ENCODE measurements at regions not wholly inside any gene's neighbourhood (a gene's known extent, or its start where the extent isn't known, plus 50 kb on each side); places are given as distances from the start of the nearest gene placed in this dataset.

DNA sequence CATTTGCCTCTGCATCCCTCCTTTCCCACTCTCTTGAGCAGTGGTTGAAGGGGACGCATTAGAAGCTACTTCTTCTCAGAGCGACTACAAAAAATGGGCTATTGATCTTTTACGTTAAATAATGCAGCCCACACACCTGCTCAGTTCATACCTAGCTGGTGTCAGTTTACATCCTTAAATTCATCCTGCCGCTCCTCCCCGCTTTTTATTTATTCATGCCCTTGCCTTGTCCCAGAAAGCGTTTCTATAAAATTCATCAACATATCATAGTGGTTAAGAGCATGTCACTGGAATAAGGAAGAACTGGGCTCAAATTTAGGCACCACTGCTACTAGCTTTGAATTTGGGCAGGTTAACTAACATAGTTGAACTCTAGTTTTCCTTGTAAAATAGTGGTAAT, 66.0 kb upstream of the TINAGL1 start:
- TF ChIP-seq, protein P1, sequence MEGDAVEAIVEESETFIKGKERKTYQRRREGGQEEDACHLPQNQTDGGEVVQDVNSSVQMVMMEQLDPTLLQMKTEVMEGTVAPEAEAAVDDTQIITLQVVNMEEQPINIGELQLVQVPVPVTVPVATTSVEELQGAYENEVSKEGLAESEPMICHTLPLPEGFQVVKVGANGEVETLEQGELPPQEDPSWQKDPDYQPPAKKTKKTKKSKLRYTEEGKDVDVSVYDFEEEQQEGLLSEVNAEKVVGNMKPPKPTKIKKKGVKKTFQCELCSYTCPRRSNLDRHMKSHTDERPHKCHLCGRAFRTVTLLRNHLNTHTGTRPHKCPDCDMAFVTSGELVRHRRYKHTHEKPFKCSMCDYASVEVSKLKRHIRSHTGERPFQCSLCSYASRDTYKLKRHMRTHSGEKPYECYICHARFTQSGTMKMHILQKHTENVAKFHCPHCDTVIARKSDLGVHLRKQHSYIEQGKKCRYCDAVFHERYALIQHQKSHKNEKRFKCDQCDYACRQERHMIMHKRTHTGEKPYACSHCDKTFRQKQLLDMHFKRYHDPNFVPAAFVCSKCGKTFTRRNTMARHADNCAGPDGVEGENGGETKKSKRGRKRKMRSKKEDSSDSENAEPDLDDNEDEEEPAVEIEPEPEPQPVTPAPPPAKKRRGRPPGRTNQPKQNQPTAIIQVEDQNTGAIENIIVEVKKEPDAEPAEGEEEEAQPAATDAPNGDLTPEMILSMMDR (IDR thresholded peaks at IDR 0.05): no peak
- TF ChIP-seq POLR2A (IDR thresholded peaks at IDR 0.05): no peak
- 87 to 91% methylated on average over 6 of the region's 6 CpGs for WGBS, 2 donors
- no peak overlapping the region for H3K4me3 ChIP-seq (ENCODE audit: low read depth, poor library complexity, severe bottlenecking)
- no peak for DNase-seq (ENCODE audit: low spot score in 2 of 2)
- intact Hi-C loops (cut with DNase I; ENCODE audit: low total_unique reads): no loop called here

DNA sequence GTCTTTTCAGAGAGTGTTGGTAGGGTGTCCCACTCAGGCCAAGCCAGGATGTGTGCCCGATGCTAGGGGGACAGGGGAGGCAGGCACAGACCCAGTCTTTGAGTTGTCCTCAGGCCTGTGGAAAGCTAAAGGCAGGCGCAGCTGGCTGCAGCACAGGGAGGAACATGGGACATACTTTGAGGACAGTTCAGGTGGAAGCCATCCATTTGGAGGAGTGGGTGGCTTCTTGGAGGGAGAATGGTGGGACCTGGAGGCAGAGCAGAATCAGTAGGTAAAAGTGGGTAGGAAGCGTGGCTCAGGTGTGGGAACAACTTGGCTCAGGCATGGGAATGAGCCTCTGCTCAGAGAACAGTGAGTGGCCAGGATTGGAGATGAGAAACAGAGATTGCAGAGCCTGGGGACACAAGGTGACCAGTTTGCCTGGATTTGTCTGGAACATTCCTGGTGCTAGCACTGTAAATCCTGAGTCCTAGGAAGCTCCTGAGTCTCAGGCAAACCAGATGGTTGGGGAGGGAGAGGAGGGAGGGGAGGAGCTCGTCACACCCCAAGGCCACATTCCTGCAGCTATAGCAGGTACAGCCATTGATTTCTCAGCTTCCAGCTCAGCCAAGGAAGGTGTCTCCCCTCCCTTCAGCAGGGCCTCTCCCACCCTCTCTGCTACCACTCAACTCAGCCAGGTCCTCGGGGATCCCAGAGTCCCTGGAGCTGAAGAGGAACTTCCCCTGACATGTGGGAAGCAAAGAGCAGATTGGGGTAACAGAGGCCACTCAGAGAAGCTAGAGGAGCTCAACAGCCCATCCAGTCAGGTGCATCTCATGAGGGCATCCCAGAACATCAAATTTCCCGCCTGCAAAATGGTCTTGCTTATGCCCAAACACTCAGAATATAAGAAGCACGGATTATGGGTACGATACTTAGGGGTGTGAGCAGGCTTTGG, 65.2 kb upstream of the TINAGL1 start:
- 57 to 69% methylated on average over 8 of the region's 8 CpGs for WGBS, 2 donors

DNA sequence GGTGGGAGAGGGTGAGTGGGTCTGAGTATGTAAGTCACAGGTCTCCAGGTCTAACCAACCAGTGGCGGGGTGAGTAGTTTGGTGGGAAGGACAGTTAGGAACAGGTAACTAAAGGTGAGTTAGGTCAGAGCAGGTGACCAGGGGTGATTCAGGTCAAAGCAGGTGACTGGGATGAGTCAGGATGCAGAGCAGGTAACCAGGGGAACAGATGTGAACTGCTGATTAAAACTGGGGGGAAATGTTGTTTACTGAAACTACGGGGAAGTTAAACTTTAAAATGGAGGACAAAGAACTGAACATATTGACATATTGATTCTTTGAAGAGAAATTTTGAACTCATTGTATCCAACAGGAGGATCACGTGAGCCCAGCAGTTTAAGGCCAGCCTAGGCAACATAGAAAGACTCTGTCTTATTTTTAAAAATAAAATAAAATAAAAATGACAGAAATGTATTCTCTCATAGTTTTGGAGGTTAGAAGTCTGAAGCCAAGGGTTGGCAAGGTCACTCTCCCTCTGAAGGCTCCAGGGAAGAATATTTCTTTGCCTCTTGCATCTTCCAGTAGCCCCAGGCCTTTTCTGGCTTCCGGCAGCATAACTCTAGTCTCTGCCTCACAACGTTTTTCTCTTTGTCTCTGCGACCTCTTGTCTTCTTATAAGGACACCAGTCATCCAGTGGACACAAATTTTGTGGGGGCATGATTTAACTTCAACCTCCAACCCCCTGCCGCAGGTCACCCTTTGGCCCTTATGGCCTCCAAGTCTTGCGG, 64.3 kb upstream of the TINAGL1 start:
- no peak for DNase-seq (ENCODE audit: low spot score in 2 of 2)
- intact Hi-C loops (cut with DNase I; ENCODE audit: low total_unique reads): no loop called here
- TF ChIP-seq, protein P1 (IDR thresholded peaks at IDR 0.05): no peak
- TF ChIP-seq POLR2A (IDR thresholded peaks at IDR 0.05): no peak
- WGBS, 2 donors: 56 to 57% methylated on average over 8 of the region's 8 CpGs
- no peak overlapping the region for H3K4me3 ChIP-seq (ENCODE audit: low read depth, poor library complexity, severe bottlenecking)

More for the DNA sequence above, 65.2 kb upstream of the TINAGL1 start:
- H3K4me3 ChIP-seq (ENCODE audit: low read depth, poor library complexity, severe bottlenecking): no peak overlapping the region
- no peak for TF ChIP-seq POLR2A (IDR thresholded peaks at IDR 0.05)
- TF ChIP-seq, protein P1 (IDR thresholded peaks at IDR 0.05): no peak
- DNase-seq (ENCODE audit: low spot score in 2 of 2): no peak
- intact Hi-C loops (cut with DNase I; ENCODE audit: low total_unique reads): no loop called here

DNA sequence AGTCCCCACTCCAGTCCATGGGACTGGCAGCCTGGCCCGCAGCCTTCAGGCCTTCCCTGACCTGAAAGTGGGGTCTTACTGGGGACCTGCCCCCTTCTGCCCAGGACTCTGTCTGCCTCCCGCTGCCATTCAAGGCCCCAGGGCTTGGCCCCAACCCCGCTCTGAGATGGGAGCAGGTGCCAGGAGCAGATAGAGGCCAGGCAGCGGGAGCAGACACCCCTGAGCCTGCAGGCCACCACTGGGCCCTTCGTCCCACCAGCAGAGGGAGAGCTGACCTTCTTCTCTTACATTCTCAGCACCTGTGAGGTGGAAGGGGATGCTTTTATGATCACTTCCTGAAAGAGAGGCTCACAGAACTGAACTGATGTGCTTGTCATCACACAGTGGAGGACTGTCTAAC, 62.2 kb upstream of the TINAGL1 start:
- DNase-seq (ENCODE audit: low spot score in 2 of 2): no peak
- WGBS, 2 donors: 79 to 93% methylated on average over 3 to 4 of the region's 5 CpGs
- intact Hi-C loops (cut with DNase I; ENCODE audit: low total_unique reads): no loop called here
- H3K4me3 ChIP-seq (ENCODE audit: low read depth, poor library complexity, severe bottlenecking): no peak overlapping the region
- no peak for TF ChIP-seq POLR2A (IDR thresholded peaks at IDR 0.05)
- TF ChIP-seq, protein P1 (IDR thresholded peaks at IDR 0.05): no peak

DNA sequence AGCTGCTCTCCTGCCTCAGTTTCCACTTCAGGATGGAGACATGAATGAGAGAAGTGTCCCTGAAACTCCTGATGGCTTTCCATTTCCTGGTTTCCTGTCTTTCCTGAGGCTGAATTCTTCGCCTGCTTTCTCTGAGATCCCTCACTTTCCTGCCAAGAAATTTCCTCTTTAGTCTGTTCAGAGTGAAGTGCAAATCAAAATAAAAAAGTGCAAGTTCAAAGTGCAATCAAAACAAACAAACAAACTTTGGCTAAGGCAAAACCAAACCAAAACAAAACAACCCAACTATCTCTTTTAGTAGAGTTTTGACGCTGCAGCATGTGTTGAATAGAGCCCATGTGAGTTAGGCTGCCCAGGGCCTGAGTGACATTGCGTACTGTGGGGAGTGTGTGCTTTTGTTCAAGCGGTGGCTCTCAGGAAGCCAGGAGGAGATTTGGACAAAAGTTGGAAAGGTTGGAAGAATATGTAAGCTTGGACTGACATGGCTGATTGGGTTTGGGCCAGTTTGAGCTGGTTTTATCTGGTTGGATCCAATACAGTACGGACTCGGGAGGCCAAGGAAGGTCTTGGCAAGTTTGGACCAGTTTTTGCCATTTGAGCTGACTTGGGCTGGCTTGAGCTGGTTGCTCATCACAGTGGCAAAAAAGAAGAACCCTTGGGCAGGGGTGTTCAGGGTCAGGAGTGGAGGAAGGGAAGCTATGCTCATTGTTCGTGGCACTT, 61.1 kb upstream of the TINAGL1 start:
- TF ChIP-seq POLR2A (IDR thresholded peaks at IDR 0.05): no peak
- TF ChIP-seq, protein P1 (IDR thresholded peaks at IDR 0.05): no peak
- H3K4me3 ChIP-seq (ENCODE audit: low read depth, poor library complexity, severe bottlenecking): no peak overlapping the region
- intact Hi-C loops (cut with DNase I; ENCODE audit: low total_unique reads): no loop called here
- WGBS, 2 donors: 38 to 48% methylated on average over 7 of the region's 7 CpGs
- no peak for DNase-seq (ENCODE audit: low spot score in 2 of 2)
